K562 (cell line): ENCODE measurements at regions not wholly inside any gene's neighbourhood (a gene's known extent, or its start where the extent isn't known, plus 50 kb on each side); places are given as distances from the start of the nearest gene placed in this dataset.

Source experiments
- ATAC-seq: fragments of 200-7000 bp; cut with Tn5 transposase; 3 replicates; pipeline ENCODE4 v1.9.1; 2020; ENCODE audit warnings: moderate library complexity
- BruUV-seq: library from RNA; stranded (reverse); fragments of 400-500 nt; replicated peaks from 2 replicates; lab custom pipeline; 2021; lab: Mats Ljungman, UMichigan
- CTCF ChIA-PET: fragments of 300-600 bp; formaldehyde crosslinking; extraction: SDS; loops from one replicate; lab custom pipeline; 2021; ENCODE audit warnings: low intra/inter-chr PET ratio; lab: Yijun Ruan, JAX
- POLR2A ChIA-PET: fragments of 300-600, 350-650 bp; sonication (Branson Sonifier 250); formaldehyde crosslinking; extraction: SDS; loops from one replicate; lab custom pipeline; 2021; ENCODE audit warnings: antibody characterized with exemption, inconsistent platforms; lab: Yijun Ruan, JAX
- DNase-seq, 4 experiments: peaks; one replicate each; pipeline versions ENCODE4 v3.0.0 to v3.0.0-alpha.2; 2011 to 2018; ENCODE audit warnings: low spot score in 3 of 4, mixed read lengths in 3 of 4; ENCODE audit errors: extremely low read depth in 1 of 4
- FAIRE-seq: peaks from 2 replicates; lab custom pipeline; 2011; peaks lifted over from hg19 to GRCh38; lab: Jason Lieb, UNC
- H2AFZ ChIP-seq: 2 replicates; pipeline ENCODE4 v1.6.0; 2011; ENCODE audit warnings: low read depth, low read length, control low read depth, inconsistent platforms
- H3K27ac ChIP-seq: fragments of 200-600 bp; 3 replicates; pipeline ENCODE4 v1.8.0; 2011; ENCODE audit warnings: low read depth, mild to moderate bottlenecking, control low read depth, inconsistent platforms, low read length, moderate library complexity, mixed read lengths; ENCODE audit errors: extremely low read depth
- H3K27me3 ChIP-seq, 2 experiments: fragments of 300-600 bp in 1 of 2; 2 replicates in 1 of 2; 3 replicates in 1 of 2; pipeline versions ENCODE4 v1.6.0 to v1.8.0; 2011; ENCODE audit warnings: inconsistent platforms in 2 of 2, low read length in 2 of 2, mild to moderate bottlenecking in 1 of 2, mixed read lengths in 1 of 2, moderate library complexity in 1 of 2; ENCODE audit not compliant: control insufficient read depth in 2 of 2, insufficient read depth in 2 of 2
- H3K36me3 ChIP-seq: fragments of 300-600 bp; 3 replicates; pipeline ENCODE4 v1.8.0; 2011; ENCODE audit warnings: mild to moderate bottlenecking, low read length, inconsistent platforms; ENCODE audit not compliant: control insufficient read depth, insufficient read depth
- H3K4me1 ChIP-seq, 2 experiments: fragments of 200-600 bp in 1 of 2; replicated peaks in 1 of 2; 2 replicates in 1 of 2; 3 replicates in 1 of 2; pipeline versions ENCODE4 v1.5.1 to v1.8.0; 2011; ENCODE audit warnings: inconsistent platforms in 2 of 2, low read length in 2 of 2, mild to moderate bottlenecking in 1 of 2, mixed read lengths in 1 of 2, moderate library complexity in 1 of 2; ENCODE audit not compliant: control insufficient read depth in 2 of 2, insufficient read depth in 2 of 2
- H3K4me2 ChIP-seq: 2 replicates; pipeline ENCODE4 v1.6.1; 2011; ENCODE audit warnings: low read length, control low read depth, inconsistent platforms, mixed read lengths; ENCODE audit not compliant: insufficient read depth
- H3K4me3 ChIP-seq: fragments of 200-600 bp; sonication (generic), shearing (Covaris generic); 2 replicates; pipeline ENCODE4 v1.5.1; 2016; ENCODE audit warnings: control low read depth, inconsistent platforms
- H3K79me2 ChIP-seq: fragments of 200-600 bp; 3 replicates; pipeline ENCODE4 v1.8.0; 2011; ENCODE audit warnings: low read length, inconsistent platforms; ENCODE audit not compliant: control insufficient read depth, insufficient read depth
- H3K9ac ChIP-seq, 2 experiments: 2 replicates each; pipeline versions ENCODE4 v1.6.0 to v1.6.1; 2011; ENCODE audit warnings: low read depth in 2 of 2, low read length in 2 of 2, control low read depth in 1 of 2, inconsistent platforms in 1 of 2, mild to moderate bottlenecking in 1 of 2, mixed read lengths in 1 of 2; ENCODE audit not compliant: insufficient read depth in 1 of 2
- H3K9me1 ChIP-seq: one replicate; pipeline ENCODE4 v1.6.0; 2011; ENCODE audit warnings: inconsistent platforms, mild to moderate bottlenecking, low read length, moderate library complexity; ENCODE audit not compliant: control insufficient read depth, insufficient read depth
- H3K9me3 ChIP-seq: replicated peaks from 2 replicates; pipeline ENCODE4 v1.5.1; 2011; ENCODE audit warnings: low read depth, low read length, inconsistent platforms; ENCODE audit not compliant: control insufficient read depth, insufficient read depth
- H4K20me1 ChIP-seq: replicated peaks from 2 replicates; pipeline ENCODE4 v1.6.1; 2011; ENCODE audit warnings: low read length, inconsistent platforms, mixed read lengths; ENCODE audit not compliant: control insufficient read depth, insufficient read depth
- ADNP ChIP-seq: fragments of 200-800 bp; sonication (Bioruptor generic); IDR thresholded peaks from 2 replicates; pipeline ENCODE4 v1.6.1; 2016; ENCODE audit warnings: missing genetic modification characterization, missing compliant biosample characterization
- CBFA2T3 ChIP-seq: fragments of 450-650 bp; IDR thresholded peaks from 2 replicates; pipeline ENCODE4 v1.6.1; 2017
- PTTG1 ChIP-seq: fragments of 450-650 bp; IDR thresholded peaks from 2 replicates; pipeline ENCODE4 v1.6.1; 2016; ENCODE audit warnings: low read depth, mild to moderate bottlenecking, missing genetic modification characterization, missing compliant biosample characterization
- RB1 ChIP-seq: fragments of 450-650 bp; IDR thresholded peaks from 2 replicates; pipeline ENCODE4 v1.6.1; 2017; ENCODE audit warnings: low read depth, mild to moderate bottlenecking
- SMARCC2 ChIP-seq: fragments of 450-650 bp; IDR thresholded peaks from 2 replicates; pipeline ENCODE4 v1.6.1; 2017; ENCODE audit warnings: antibody characterized with exemption, moderate library complexity, mild to moderate bottlenecking, low read depth
- SRSF1 ChIP-seq: fragments of 200-400 bp; formaldehyde crosslinking; IDR thresholded peaks from 2 replicates; pipeline ENCODE4 v1.6.1; 2017; ENCODE audit warnings: mild to moderate bottlenecking, low read depth, low read length, moderate library complexity
- TCF7 ChIP-seq: sonication (generic); IDR thresholded peaks from 2 replicates; pipeline ENCODE4 v1.6.1; 2016; ENCODE audit warnings: antibody characterized with exemption, borderline replicate concordance
- TGIF2 ChIP-seq: sonication (generic); formaldehyde crosslinking; IDR thresholded peaks from 2 replicates; pipeline ENCODE4 v1.8.1; 2022; ENCODE audit warnings: mild to moderate bottlenecking, missing genetic modification reagents, moderate library complexity
- ZC3H11A ChIP-seq: IDR thresholded peaks from 2 replicates; pipeline ENCODE4 v1.6.1; 2012; ENCODE audit warnings: low read depth, low read length, improper control_type of control experiment
- ZNF717 ChIP-seq: fragments of 250-450 bp; sonication (Bioruptor Pico); IDR thresholded peaks from 2 replicates; pipeline ENCODE4 v1.5.0; 2021
- WGBS: fragments of 100-300 bp; shearing (Covaris generic); methylation state at CpG from one replicate; pipeline ENCODE4 v1.1.6; 2016; ENCODE audit warnings: low coverage, mixed read lengths; ENCODE audit not compliant: insufficient coverage; ENCODE audit errors: missing lambda C conversion rate; 5-methylcytosine and 5-hydroxymethylcytosine counted together
- in situ Hi-C: fragments of 300-500 bp; cut with MboI; formaldehyde crosslinking; loops from 4 replicates; pipeline ENCODE4 v1.15.0; 2018; ENCODE audit warnings: inconsistent platforms, mixed read lengths
- intact Hi-C: fragments of 100-400 bp; cut with micrococcal nuclease; formaldehyde crosslinking; loops from 2 replicates; pipeline ENCODE4 v1.14.2; 2022
- TF ChIP-seq, protein P1 (sequence below), 3 experiments: fragments of 200-800 bp in 1 of 3; fragments of 250-450 bp in 1 of 3; fragments of 450-650 bp in 1 of 3; sonication (Bioruptor Pico) in 1 of 3; sonication (Bioruptor generic) in 1 of 3; formaldehyde crosslinking in 1 of 3; IDR thresholded peaks; 2 replicates each; pipeline versions ENCODE4 v1.6.1 to v1.8.0; 2016 to 2022; ENCODE audit warnings: mild to moderate bottlenecking in 2 of 3, missing genetic modification characterization in 2 of 3, missing compliant biosample characterization in 1 of 3, moderate library complexity in 1 of 3

DNA sequence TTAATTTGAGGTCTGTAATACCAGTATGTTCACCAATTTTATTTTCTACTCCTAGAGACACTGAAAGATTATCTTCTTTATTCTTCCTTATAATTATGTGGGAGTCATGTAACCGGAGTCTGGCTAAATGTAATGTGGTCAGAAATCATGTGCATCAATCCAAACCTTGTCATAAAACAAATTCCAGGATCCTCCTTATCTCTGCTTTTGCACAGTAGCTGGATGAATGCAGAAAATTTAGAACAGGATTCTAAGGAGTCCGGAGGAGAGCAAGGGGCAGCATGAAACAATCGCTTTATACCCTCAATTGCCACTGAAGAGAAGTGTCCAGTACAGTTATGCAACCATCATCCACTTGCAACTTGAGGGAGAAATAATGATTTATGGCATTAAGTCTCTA lies 2674.7 kb upstream of the PCDH20 start:
- H3K4me3 ChIP-seq = no peak overlapping the region
- H4K20me1 ChIP-seq = no peaks in the 10 kb centered on the region
- in situ Hi-C loops (no loop called here), intact Hi-C loops (no loop called here)
- CTCF ChIA-PET = no interaction called here
- POLR2A ChIA-PET = no interaction called here
- H3K4me2 ChIP-seq = no peak overlapping the region
- no peaks in the 10 kb centered on the region for H3K9me3 ChIP-seq
- H3K9ac ChIP-seq = no peak overlapping the region
- H3K4me1 ChIP-seq = no peaks in the 10 kb centered on the region
- no peaks in the 10 kb centered on the region for H3K9me1 ChIP-seq
- BruUV-seq = no TSS peak
- 24% methylated on average over 3 of the region's 3 CpGs for WGBS
- no peaks in the 10 kb centered on the region for H3K36me3 ChIP-seq
- H3K79me2 ChIP-seq = no peaks in the 10 kb centered on the region
- no peaks in the 10 kb centered on the region for H3K27me3 ChIP-seq
- FAIRE-seq (no peak), ATAC-seq (no peak), DNase-seq (no peak)
- no peak overlapping the region for H3K27ac ChIP-seq
- no peak overlapping the region for H2AFZ ChIP-seq
- TF ChIP-seq SRSF1 = no peak
- no peak for TF ChIP-seq ZC3H11A
- TF ChIP-seq, protein P1, sequence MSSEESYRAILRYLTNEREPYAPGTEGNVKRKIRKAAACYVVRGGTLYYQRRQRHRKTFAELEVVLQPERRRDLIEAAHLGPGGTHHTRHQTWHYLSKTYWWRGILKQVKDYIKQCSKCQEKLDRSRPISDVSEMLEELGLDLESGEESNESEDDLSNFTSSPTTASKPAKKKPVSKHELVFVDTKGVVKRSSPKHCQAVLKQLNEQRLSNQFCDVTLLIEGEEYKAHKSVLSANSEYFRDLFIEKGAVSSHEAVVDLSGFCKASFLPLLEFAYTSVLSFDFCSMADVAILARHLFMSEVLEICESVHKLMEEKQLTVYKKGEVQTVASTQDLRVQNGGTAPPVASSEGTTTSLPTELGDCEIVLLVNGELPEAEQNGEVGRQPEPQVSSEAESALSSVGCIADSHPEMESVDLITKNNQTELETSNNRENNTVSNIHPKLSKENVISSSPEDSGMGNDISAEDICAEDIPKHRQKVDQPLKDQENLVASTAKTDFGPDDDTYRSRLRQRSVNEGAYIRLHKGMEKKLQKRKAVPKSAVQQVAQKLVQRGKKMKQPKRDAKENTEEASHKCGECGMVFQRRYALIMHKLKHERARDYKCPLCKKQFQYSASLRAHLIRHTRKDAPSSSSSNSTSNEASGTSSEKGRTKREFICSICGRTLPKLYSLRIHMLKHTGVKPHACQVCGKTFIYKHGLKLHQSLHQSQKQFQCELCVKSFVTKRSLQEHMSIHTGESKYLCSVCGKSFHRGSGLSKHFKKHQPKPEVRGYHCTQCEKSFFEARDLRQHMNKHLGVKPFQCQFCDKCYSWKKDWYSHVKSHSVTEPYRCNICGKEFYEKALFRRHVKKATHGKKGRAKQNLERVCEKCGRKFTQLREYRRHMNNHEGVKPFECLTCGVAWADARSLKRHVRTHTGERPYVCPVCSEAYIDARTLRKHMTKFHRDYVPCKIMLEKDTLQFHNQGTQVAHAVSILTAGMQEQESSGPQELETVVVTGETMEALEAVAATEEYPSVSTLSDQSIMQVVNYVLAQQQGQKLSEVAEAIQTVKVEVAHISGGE (CRISPR knock-in tag; IDR thresholded peaks at IDR 0.05) = no peak
- no peak for TF ChIP-seq PTTG1 (tag)
- TF ChIP-seq TCF7 = no peak
- no peak for TF ChIP-seq TGIF2 (CRISPR knock-in tag)
- no peak for TF ChIP-seq SMARCC2
- no peak for TF ChIP-seq ADNP (tag)
- no peak for TF ChIP-seq CBFA2T3
- no peak for TF ChIP-seq RB1
- TF ChIP-seq ZNF717 = no peak
